GM12878 (cell line): ENCODE measurements at regions not wholly inside any gene's neighbourhood (a gene's known extent, or its start where the extent isn't known, plus 50 kb on each side); places are given as distances from the start of the nearest gene placed in this dataset.

Source experiments
- ATAC-seq: fragments of 200-7000 bp; cut with Tn5 transposase; 3 replicates; pipeline ENCODE4 v1.9.1; 2020; ENCODE audit warnings: mild to moderate bottlenecking, moderate library complexity
- BruUV-seq: library from RNA; stranded (reverse); fragments of 400-500 nt; replicated peaks from 2 replicates; lab custom pipeline; 2021; lab: Mats Ljungman, UMichigan
- CTCF ChIA-PET: fragments of 300-600 bp; sonication (Branson Sonifier 250); formaldehyde crosslinking; extraction: SDS; loops from one replicate; lab custom pipeline; 2021; ENCODE audit warnings: inconsistent platforms; lab: Yijun Ruan, JAX
- POLR2A ChIA-PET: fragments of 350-600 bp; formaldehyde crosslinking; extraction: SDS; loops from one replicate; lab custom pipeline; 2021; ENCODE audit warnings: inconsistent platforms; lab: Charles Lee
- RAD21 ChIA-PET: fragments of 300-600 bp; sonication (Branson Sonifier 250); formaldehyde crosslinking; loops from one replicate; lab custom pipeline; 2023; ENCODE audit warnings: antibody characterized with exemption; ENCODE audit not compliant: unreplicated experiment; lab: Charles Lee
- SMC1A ChIA-PET: fragments of 300-600 bp; sonication (Branson Sonifier 250); formaldehyde crosslinking; loops from one replicate; lab custom pipeline; 2023; ENCODE audit not compliant: unreplicated experiment, uncharacterized antibody; lab: Charles Lee
- DNase-seq: peaks from one replicate; pipeline ENCODE4 v3.0.0-alpha.2; 2011; ENCODE audit warnings: low read depth, low spot score
- FAIRE-seq: peaks from 3 replicates; lab custom pipeline; 2011; peaks lifted over from hg19 to GRCh38; lab: Jason Lieb, UNC
- H2AFZ ChIP-seq: 2 replicates; pipeline ENCODE4 v1.6.0; 2011; ENCODE audit warnings: low read depth, low read length, control low read depth; ENCODE audit not compliant: control insufficient read depth
- H3K27ac ChIP-seq: 2 replicates; pipeline ENCODE4 v1.5.1; 2011; ENCODE audit warnings: control low read depth; ENCODE audit not compliant: control insufficient read depth, insufficient read depth
- H3K27me3 ChIP-seq, 2 experiments: replicated peaks in 1 of 2; 2 replicates each; pipeline versions ENCODE4 v1.6.0 to v1.6.1; 2011; ENCODE audit warnings: low read length in 1 of 2; ENCODE audit not compliant: control insufficient read depth in 2 of 2, insufficient read depth in 2 of 2
- H3K36me3 ChIP-seq, 2 experiments: 2 replicates each; pipeline ENCODE4 v1.5.1; 2011; ENCODE audit warnings: low read length in 1 of 2; ENCODE audit not compliant: control insufficient read depth in 2 of 2, insufficient read depth in 2 of 2
- H3K4me1 ChIP-seq: 2 replicates; pipeline ENCODE4 v1.6.1; 2011; ENCODE audit warnings: mild to moderate bottlenecking, low read length, moderate library complexity, mixed read lengths; ENCODE audit not compliant: control insufficient read depth, insufficient read depth
- H3K4me2 ChIP-seq: 2 replicates; pipeline ENCODE4 v1.6.0; 2011; ENCODE audit warnings: control low read depth; ENCODE audit not compliant: control insufficient read depth, insufficient read depth
- H3K4me3 ChIP-seq: fragments of 200-600 bp; sonication (generic); 2 replicates; pipeline ENCODE4 v1.5.1; 2016
- H3K79me2 ChIP-seq: 2 replicates; pipeline ENCODE4 v1.6.0; 2011; ENCODE audit warnings: low read length; ENCODE audit not compliant: control insufficient read depth, insufficient read depth
- H3K9ac ChIP-seq: 2 replicates; pipeline ENCODE4 v1.8.0; 2011; ENCODE audit warnings: low read length, control low read depth, mixed read lengths; ENCODE audit not compliant: control insufficient read depth, insufficient read depth
- H3K9me3 ChIP-seq: replicated peaks from 3 replicates; pipeline ENCODE4 v1.5.1; 2011; ENCODE audit warnings: mild to moderate bottlenecking, low read length; ENCODE audit not compliant: control insufficient read depth, insufficient read depth
- H4K20me1 ChIP-seq: 2 replicates; pipeline ENCODE4 v1.6.0; 2011; ENCODE audit not compliant: control insufficient read depth, insufficient read depth
- CBX3 ChIP-seq: fragments of 200-600 bp; sonication (generic); IDR thresholded peaks from 2 replicates; pipeline ENCODE4 v1.6.1; 2016; ENCODE audit warnings: low read depth, borderline replicate concordance
- KDM1A ChIP-seq: fragments of 200-600 bp; sonication (generic); IDR thresholded peaks from 2 replicates; pipeline ENCODE4 v1.6.1; 2016; ENCODE audit warnings: borderline replicate concordance
- PML ChIP-seq: IDR thresholded peaks from 2 replicates; pipeline ENCODE4 v1.6.1; 2012; ENCODE audit warnings: low read length, inconsistent platforms
- POLR2A ChIP-seq: IDR thresholded peaks from 2 replicates; pipeline ENCODE4 v1.6.1; 2011; ENCODE audit warnings: low read depth, mild to moderate bottlenecking, low read length
- STAT3 ChIP-seq: IDR thresholded peaks from 2 replicates; pipeline ENCODE4 v1.6.1; 2011; ENCODE audit warnings: low read depth, low read length, improper control_type of control experiment
- YBX1 ChIP-seq: fragments of 450-650 bp; IDR thresholded peaks from 2 replicates; pipeline ENCODE4 v1.6.1; 2016; ENCODE audit warnings: antibody characterized with exemption
- WGBS: methylation state at CpG from one replicate; pipeline ENCODE4 v1.1.6; 2016; ENCODE audit warnings: low lambda C conversion rate; ENCODE audit not compliant: insufficient replicate concordance, insufficient coverage; ENCODE audit errors: missing lambda C conversion rate; 5-methylcytosine and 5-hydroxymethylcytosine counted together
- in situ Hi-C: fragments of 300-500 bp; cut with MboI; formaldehyde crosslinking; loops from 9 replicates; pipeline ENCODE4 v1.14.3; 2018; ENCODE audit warnings: mixed read lengths
- intact Hi-C: fragments of 100-400 bp; cut with micrococcal nuclease; formaldehyde crosslinking; loops from one replicate; pipeline ENCODE4 v1.14.2; 2022; ENCODE audit not compliant: unreplicated experiment
- TF ChIP-seq, protein P1 (sequence below): IDR thresholded peaks from 2 replicates; pipeline ENCODE4 v1.6.1; 2011; ENCODE audit warnings: mild to moderate bottlenecking, low read depth, low read length, moderate library complexity; ENCODE audit not compliant: insufficient replicate concordance
- TF ChIP-seq, protein P2 (sequence below): IDR thresholded peaks from 2 replicates; pipeline ENCODE4 v1.6.1; 2012; ENCODE audit warnings: improper control_type of control experiment, low read depth, low read length; ENCODE audit not compliant: insufficient replicate concordance
- TF ChIP-seq, protein P3 (sequence below): fragments of 450-650 bp; IDR thresholded peaks from 2 replicates; pipeline ENCODE4 v1.6.1; 2017; ENCODE audit warnings: mild to moderate bottlenecking

DNA sequence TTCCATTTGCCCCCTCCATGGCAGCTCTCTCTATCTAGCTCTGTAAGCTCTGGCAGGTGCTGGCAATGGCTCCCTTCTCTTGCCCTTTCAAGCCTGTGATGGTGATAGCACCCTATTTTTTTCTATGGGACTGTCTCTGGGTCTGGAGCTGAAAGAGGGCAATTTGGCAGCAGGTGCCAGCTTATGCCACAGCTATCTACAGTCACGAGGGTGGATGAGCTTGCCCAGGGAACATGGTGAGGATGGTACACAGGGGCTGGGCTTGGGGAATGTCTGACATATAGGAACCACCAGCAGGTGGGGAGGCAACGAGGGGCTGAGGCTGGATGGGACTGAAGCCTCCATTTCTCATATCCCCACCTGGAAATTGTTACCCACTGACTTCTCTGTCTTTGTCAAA is 175.4 kb upstream of the SYT13 start:
- H3K4me1 ChIP-seq: no peaks in the 10 kb centered on the region
- intact Hi-C loops: no loop called here
- no peak for DNase-seq
- no peak overlapping the region for H3K4me2 ChIP-seq
- BruUV-seq: no TSS peak
- no peak for ATAC-seq
- ChIA-PET SMC1A (no interaction called here), RAD21 (no interaction called here), POLR2A (no interaction called here), CTCF (no interaction called here)
- no peak overlapping the region for H3K4me3 ChIP-seq
- no peak overlapping the region for H2AFZ ChIP-seq
- no peak overlapping the region for H3K9ac ChIP-seq
- TF ChIP-seq STAT3: no peak
- TF ChIP-seq, protein P1, sequence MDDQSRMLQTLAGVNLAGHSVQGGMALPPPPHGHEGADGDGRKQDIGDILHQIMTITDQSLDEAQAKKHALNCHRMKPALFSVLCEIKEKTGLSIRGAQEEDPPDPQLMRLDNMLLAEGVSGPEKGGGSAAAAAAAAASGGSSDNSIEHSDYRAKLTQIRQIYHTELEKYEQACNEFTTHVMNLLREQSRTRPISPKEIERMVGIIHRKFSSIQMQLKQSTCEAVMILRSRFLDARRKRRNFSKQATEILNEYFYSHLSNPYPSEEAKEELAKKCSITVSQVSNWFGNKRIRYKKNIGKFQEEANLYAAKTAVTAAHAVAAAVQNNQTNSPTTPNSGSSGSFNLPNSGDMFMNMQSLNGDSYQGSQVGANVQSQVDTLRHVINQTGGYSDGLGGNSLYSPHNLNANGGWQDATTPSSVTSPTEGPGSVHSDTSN: no peak
- TF ChIP-seq YBX1: no peak
- TF ChIP-seq POLR2A: no peak
- no peak for TF ChIP-seq CBX3
- H3K79me2 ChIP-seq: no peaks in the 10 kb centered on the region
- no peak for FAIRE-seq
- peaks cover 0 to 3% of the 10 kb centered on the region in 2 experiments; a peak in 3 of 4 replicates for H3K27me3 ChIP-seq
- 6% methylated on average over 2 of the region's 2 CpGs for WGBS
- no peaks in the 10 kb centered on the region for H4K20me1 ChIP-seq
- no peak overlapping the region for H3K27ac ChIP-seq
- no peaks in the 10 kb centered on the region for H3K9me3 ChIP-seq
- H3K36me3 ChIP-seq: no peaks in the 10 kb centered on the region
- in situ Hi-C loops: no loop called here

DNA sequence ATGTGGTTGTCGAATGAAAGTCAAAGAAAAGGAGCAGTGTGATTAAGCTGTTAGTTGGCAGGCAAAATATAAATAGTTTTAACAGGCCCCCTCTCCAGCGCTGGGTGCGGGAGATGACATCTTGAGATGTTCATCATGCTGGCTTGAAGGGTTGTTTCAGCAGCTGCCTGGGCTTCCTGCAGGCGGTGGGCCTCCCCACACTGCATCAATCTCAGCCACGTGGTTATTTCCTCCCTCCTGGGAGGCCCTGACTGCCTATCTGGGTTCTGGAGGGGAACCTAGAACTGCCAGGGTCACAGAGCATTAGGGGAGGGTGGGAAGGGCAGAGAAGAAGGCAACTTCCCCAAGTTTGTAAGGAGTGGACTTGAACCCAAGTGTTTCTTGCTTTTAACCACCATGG is 173.3 kb upstream of the SYT13 start:
- no peak overlapping the region for H3K9ac ChIP-seq
- DNase-seq: no peak
- H3K4me1 ChIP-seq: no peaks in the 10 kb centered on the region
- SMC1A ChIA-PET: no interaction called here
- FAIRE-seq: no peak
- H3K79me2 ChIP-seq: no peaks in the 10 kb centered on the region
- no peak overlapping the region for H2AFZ ChIP-seq
- H3K4me2 ChIP-seq: no peak overlapping the region
- POLR2A ChIA-PET: no interaction called here
- BruUV-seq: no TSS peak
- TF ChIP-seq KDM1A: no peak
- TF ChIP-seq PML: no peak
- TF ChIP-seq, protein P2, sequence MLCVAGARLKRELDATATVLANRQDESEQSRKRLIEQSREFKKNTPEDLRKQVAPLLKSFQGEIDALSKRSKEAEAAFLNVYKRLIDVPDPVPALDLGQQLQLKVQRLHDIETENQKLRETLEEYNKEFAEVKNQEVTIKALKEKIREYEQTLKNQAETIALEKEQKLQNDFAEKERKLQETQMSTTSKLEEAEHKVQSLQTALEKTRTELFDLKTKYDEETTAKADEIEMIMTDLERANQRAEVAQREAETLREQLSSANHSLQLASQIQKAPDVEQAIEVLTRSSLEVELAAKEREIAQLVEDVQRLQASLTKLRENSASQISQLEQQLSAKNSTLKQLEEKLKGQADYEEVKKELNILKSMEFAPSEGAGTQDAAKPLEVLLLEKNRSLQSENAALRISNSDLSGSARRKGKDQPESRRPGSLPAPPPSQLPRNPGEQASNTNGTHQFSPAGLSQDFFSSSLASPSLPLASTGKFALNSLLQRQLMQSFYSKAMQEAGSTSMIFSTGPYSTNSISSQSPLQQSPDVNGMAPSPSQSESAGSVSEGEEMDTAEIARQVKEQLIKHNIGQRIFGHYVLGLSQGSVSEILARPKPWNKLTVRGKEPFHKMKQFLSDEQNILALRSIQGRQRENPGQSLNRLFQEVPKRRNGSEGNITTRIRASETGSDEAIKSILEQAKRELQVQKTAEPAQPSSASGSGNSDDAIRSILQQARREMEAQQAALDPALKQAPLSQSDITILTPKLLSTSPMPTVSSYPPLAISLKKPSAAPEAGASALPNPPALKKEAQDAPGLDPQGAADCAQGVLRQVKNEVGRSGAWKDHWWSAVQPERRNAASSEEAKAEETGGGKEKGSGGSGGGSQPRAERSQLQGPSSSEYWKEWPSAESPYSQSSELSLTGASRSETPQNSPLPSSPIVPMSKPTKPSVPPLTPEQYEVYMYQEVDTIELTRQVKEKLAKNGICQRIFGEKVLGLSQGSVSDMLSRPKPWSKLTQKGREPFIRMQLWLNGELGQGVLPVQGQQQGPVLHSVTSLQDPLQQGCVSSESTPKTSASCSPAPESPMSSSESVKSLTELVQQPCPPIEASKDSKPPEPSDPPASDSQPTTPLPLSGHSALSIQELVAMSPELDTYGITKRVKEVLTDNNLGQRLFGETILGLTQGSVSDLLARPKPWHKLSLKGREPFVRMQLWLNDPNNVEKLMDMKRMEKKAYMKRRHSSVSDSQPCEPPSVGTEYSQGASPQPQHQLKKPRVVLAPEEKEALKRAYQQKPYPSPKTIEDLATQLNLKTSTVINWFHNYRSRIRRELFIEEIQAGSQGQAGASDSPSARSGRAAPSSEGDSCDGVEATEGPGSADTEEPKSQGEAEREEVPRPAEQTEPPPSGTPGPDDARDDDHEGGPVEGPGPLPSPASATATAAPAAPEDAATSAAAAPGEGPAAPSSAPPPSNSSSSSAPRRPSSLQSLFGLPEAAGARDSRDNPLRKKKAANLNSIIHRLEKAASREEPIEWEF: no peak
- TF ChIP-seq, protein P3, sequence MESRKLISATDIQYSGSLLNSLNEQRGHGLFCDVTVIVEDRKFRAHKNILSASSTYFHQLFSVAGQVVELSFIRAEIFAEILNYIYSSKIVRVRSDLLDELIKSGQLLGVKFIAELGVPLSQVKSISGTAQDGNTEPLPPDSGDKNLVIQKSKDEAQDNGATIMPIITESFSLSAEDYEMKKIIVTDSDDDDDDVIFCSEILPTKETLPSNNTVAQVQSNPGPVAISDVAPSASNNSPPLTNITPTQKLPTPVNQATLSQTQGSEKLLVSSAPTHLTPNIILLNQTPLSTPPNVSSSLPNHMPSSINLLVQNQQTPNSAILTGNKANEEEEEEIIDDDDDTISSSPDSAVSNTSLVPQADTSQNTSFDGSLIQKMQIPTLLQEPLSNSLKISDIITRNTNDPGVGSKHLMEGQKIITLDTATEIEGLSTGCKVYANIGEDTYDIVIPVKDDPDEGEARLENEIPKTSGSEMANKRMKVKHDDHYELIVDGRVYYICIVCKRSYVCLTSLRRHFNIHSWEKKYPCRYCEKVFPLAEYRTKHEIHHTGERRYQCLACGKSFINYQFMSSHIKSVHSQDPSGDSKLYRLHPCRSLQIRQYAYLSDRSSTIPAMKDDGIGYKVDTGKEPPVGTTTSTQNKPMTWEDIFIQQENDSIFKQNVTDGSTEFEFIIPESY: no peak
- in situ Hi-C loops (no loop called here), intact Hi-C loops (no loop called here)
- H3K9me3 ChIP-seq: no peaks in the 10 kb centered on the region
- no peak for ATAC-seq
- RAD21 ChIA-PET: no interaction called here
- H3K27ac ChIP-seq: no peak overlapping the region
- CTCF ChIA-PET: no interaction called here
- no peaks in the 10 kb centered on the region for H3K36me3 ChIP-seq
- H4K20me1 ChIP-seq: no peaks in the 10 kb centered on the region
- peaks cover 0 to 3% of the 10 kb centered on the region in 2 experiments; a peak in 3 of 4 replicates for H3K27me3 ChIP-seq
- H3K4me3 ChIP-seq: no peak overlapping the region
- 38% methylated on average over 5 of the region's 5 CpGs for WGBS
